Stimulated activated CD4-positive, alpha-beta T cell treated with anti-CD3 and anti-CD28 coated beads, Interleukin-12 subunit alpha, Interleukin-12 subunit beta, amount 100 ng/mL, for 24 hours (primary cell): ENCODE measurements at regions not wholly inside any gene's neighbourhood (a gene's known extent, or its start where the extent isn't known, plus 50 kb on each side); places are given as distances from the start of the nearest gene placed in this dataset.
A peak's percentile ranks its signal among the peaks of the same experiment; 100 is the strongest.
"Not testable (repeated sequence)": the region's sequence is repeated elsewhere in the genome, so short reads cannot be mapped to it uniquely, and the experiment has no call there.

Experiments used
- DNase-seq, 2 experiments: peaks; one replicate each; pipeline ENCODE4 v3.0.0-alpha.2; 2020; ENCODE audit warnings: low read depth in 2 of 2

DNA sequence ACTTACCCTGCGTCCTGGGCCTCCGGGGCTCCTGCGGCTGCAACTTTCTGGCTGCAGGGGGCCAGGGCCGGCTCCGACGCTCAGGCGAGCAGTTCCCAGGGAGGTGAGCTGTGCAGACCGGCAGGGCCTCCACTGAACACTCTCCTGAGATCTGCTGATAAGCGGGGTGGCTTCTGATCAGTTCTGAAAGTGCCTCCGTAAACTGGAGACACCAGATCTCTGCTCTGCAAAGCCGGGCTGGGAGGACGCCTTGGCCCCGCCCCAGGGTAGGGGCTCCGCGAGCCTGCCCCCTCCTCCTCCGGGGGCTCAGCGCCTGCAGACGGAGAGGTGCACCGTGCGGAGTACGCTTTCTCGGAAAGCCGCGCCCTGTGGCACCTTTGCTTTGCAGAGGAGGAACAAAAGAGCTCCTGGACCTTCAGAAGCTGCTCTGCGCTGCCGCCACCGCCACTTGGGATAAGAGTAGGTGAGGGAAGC is 141.3 kb upstream of the VKORC1L1 start:
- peak in 1 of 2 experiments; percentile 4 for DNase-seq

DNA sequence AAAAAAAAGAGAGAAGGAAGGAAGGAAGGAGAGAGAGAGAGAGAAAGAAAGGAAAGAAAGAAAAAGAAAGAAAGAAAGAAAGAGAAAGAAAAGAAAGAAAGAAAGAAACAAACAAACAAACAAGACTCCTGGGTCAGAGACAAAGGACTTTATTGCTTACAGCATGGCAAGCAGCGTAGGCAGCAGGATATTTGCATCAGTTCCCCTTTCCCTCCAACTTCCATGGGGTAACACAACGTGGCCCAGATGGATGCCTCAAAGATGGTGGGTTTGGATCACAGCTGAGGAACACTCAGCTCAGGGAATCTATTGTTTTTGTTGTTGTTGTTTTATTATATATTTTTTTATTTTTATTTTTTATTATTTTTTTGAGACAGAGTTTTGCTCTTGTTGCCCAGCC is 128.5 kb upstream of the VKORC1L1 start:
- DNase-seq: no peak

DNA sequence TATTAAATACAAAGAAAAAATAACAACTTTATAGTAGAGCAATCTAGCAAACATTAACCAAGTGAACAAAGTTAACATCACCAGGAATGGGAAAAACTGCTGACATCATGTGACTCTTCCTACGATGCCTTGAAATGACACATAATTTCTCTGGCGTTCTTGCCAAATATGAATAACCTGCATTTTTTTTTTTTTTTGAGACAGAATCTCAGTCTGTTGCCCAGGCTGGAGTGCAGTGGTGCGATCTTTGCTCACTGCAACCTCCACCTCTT is 126.5 kb upstream of the VKORC1L1 start:
- DNase-seq: no peak

DNA sequence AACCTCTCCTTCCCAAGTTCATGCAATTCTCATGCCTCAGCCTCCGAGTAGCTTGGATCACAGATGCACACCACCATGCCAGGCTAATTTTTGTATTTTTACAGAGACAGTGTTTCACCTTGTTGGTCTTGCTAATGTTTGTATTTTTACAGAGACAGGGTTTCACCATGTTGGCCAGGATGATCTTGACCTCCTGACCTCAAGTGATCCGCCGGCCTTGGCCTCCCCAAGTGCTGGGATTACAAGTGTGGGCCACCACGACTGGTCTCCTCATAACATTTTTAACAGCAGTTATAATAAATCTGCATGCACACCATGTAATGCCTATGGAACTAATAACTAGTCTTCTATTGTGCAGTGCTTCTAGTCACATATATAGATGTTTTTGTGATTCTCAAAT is 123.8 kb upstream of the VKORC1L1 start:
- DNase-seq: no peak

DNA sequence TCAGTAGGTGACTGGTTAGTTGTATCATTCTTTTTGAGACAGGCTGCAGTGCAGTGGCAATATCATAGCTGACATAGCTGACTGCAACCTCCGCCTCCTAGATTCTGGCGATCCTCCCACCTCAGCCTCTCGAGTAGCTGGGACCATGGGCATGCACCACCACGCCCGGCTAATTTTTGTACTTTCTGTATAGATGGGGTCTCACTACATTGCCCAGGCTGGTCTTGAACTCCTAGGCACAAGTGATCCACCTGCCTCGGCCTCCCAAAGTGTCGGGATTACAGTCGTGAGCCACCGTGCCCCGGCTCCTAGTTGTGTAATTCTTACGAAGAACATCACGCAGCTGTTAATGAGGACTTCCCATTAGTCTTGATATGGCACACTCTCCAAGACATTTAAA is 123.4 kb upstream of the VKORC1L1 start:
- no peak for DNase-seq

DNA sequence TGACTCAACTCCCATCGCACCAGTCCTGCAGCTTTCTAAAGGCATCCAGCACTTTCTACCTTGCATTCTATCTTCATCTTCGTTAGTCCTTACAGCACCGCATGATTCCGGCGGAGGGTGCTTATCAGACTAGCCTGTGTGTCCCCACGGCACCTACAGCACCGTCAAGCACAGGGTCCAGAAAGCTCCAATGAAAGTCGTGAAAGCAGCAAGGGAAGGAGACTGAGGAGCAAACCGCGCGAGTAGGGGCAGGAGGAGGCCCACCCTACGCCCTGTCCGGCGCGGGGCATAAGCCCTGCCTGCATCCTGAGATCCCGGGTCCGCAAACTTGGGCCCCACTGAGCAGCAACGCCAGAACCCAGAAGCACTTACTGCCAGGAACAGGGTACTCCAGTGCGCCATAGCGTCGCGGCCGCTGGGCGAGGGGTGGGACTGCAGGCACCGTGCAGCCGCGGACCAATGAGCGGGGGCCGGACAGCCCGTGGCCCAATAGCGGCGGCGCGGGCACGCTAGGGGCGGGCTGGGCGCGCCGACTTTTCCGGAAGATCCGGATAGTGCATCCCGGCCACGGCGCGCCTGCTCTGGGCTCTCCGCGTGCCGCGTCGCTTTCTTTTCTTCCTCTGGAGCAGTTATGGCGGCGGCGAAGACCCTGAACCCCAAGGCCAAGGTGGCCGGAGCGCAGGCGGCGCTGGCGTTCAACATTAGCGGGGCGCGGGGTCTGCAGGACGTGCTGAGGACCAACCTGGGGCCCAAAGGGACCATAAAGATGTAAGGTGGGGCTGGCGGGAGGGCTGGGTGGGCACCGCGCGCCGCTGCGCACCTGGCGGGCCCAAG is 122.1 kb upstream of the VKORC1L1 start:
- peak; percentile 78 to 85 for DNase-seq

DNA sequence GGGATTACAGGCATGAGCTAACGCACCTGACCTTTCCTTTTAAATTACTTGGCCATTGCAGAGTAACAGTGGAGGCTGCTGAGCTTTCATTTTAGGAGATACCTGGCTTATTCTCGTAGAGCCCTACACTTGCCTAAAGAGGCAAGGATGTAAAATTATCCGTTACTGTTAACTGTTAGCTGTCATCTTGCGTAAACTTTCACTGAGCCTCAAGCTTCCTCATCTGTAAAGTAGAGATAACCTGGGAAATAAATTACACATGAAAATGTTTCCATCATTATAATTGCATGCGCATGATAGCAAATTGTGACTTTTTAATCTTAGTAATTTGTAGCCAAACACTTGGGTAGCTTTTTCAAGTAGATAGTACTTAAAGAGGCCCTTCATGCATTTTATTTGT is 118.8 kb upstream of the VKORC1L1 start:
- not testable (repeated sequence) for DNase-seq

DNA sequence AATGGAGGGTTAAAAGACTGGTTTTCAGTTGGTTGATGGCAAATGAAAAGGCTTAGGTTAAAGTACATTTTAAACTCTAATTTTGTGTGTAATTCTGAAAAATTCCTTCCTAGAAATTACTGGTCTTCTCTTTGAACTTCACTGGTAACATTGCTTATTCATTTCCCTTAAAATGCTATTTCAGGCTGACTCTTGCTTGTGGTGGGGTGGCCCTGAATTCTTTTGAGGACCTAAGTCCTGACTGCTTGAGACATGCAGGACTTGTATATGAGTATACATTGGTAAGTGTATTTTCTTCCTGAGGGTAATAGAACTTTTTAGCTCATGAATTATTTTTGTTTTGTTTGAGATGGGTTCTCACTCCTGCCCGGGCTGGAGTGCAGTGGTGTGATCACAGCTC is 113.9 kb upstream of the VKORC1L1 start:
- not testable (repeated sequence) for DNase-seq

DNA sequence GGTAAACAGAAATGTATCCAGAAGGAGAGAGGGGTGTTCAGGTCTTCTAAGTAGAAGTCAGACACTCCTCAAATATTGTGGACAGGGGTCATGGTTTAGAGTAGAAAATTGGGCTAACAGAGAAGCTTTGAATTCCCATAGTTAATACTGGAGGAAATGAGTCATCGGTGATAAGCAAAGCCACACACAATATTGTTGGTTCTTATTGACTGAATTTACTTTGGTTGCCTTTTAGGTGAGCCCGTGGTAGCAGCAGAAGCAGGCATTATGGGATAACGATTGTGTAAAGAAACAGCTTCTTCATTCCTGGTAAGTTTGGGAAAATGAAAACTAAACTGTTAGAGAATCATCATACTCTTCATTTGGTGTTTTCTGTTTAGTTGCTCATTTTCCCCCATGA is 110.2 kb upstream of the VKORC1L1 start:
- DNase-seq: not testable (repeated sequence)

DNA sequence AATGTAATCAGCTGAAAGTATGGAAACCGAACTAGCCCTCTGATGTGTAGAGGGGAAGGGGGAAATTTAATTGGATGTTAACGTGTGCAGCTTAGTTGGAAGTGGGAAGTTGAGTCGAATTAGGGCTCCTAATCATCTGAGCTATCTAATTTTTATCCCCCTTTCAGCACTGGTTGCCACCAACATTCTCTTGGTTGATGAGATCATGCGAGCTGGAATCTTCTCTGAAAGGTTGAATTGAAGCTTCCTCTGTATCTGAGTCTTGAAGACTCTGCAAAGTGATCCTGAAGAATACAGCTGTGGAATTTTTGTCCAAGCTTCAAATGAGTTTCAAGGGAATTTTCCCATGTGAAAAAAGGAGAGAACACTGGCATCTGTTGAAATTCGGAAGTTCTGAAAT is 109.8 kb upstream of the VKORC1L1 start:
- not testable (repeated sequence) for DNase-seq

DNA sequence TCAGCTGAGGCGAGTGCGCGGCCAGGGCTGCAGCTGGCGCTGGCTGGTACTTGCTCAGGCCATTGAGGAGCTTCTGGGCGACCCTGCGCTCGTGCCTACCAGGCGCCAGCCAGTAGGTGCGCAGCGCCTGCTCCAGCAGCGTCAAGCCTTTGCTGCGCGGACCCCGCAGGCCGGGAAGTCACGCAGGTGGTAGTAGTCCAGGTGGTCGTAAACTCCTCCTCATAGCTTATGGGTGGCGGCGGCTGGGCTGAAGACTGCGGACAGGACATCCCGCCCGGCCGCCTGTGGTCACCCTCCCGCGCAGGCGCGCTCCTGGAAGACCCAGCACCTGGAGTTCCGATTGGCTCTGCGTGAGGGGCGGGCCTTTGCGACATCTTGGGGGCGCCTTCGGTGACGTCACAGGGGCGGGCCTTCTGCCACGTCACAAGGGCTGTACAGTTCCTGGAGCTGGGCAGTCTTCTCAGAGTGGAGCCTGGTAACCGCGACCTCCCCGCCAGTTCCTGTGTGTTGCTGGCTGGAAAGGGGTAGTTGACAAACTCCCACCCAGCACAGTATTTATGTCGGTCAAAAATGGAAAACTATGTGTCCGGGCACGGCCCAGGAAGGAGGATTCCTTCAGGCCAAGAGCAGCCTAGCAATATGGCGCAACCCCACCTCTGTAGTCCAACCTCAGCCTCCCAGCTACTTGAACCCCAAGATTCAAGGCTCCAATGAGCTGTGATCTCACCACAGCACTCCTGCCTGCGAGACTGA is 102.2 kb upstream of the VKORC1L1 start:
- peak; percentile 90 to 95 for DNase-seq

DNA sequence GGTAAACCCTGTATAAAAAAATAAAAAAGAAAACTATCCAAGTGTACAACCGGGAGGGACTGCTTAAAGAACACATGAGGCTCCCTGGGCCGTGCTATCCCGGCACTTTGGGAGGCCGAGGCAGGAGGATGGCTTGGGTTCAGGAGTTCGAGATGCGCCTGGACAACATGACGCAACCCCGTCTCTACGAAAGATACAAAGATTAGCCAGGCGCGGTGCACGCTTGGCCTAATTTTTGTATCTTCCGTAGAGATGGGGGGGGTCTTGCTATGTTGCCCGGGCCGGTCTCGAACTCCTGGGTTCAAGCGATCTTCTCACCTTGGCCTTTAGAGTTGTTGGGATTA is 101.7 kb upstream of the VKORC1L1 start:
- not testable (repeated sequence) for DNase-seq

DNA sequence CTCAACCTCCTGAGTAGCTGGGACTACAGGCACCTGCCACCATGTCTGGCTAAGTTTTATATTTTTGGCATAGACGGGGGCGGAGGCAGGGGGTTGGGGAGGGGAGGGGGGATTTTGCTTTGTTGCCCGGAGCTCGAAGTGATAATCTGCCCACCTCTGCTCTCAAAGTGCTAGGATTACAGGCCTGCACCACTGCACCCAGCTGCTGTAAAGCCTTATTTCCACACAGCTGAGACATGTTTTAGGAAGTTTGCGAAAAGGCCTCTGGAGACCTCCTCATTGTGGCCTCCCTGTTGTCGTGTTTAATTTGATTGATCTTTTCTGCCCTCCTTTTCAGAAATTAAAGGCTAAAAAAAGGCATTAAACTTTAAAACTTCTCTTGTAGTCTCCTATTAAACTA is 96.2 kb upstream of the VKORC1L1 start:
- not testable (repeated sequence) for DNase-seq

DNA sequence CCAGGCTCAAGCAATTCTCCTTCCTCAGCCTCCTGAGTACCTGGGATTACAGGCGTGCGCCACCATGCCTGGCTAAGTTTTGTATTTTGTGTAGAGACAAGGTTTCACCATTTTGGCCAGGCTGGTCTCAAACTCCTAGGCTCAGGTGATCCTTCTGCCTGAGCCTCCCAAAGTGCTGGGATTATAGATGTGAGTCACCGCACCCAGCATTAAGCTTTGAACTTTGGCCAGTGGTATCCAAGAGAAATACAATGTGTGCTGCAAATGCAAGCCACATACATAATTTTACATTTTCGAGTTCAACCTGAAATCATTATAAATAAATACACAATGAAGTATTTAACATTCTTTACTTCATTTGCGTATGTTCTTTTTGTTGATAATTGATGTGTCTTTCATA is 82.9 kb upstream of the VKORC1L1 start:
- not testable (repeated sequence) for DNase-seq

DNA sequence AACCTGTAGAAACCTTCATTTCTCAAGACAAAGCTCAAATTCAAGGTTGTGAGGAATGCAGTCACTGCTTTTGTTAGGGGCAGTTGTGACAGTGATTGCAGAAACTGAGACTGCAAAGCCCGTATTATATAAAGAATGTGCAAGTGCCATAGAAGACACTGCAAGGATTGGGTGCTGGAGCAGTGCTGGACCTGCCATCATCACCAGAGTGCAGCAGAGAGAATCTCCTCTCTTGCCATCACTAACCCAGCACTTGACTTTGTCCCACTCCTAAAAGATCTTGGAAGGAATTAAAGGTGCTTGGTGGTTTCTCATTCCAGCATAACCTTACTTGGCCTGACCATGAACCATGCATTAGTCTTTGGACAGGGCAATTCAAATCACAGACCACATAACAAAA is 81.1 kb upstream of the VKORC1L1 start:
- DNase-seq: not testable (repeated sequence)

DNA sequence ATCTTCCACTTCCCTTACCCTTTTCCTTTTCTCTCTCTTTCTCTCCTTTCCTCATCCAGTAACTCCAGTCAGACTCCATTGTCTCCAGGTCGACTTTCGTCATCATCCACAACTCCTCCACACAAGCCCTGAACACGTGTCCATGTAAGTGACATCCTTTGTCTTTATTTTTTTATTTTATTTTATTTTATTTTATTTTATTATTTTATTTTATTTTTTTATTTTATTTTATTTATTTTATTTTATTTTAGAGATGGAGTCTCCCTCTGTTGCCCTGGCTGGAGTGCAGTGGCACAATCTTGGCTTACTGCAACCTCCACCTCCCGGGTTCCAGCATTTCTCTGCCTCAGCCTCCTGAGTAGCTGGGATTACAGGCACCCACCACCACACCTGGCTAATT is 80.1 kb upstream of the VKORC1L1 start:
- DNase-seq: not testable (repeated sequence)

DNA sequence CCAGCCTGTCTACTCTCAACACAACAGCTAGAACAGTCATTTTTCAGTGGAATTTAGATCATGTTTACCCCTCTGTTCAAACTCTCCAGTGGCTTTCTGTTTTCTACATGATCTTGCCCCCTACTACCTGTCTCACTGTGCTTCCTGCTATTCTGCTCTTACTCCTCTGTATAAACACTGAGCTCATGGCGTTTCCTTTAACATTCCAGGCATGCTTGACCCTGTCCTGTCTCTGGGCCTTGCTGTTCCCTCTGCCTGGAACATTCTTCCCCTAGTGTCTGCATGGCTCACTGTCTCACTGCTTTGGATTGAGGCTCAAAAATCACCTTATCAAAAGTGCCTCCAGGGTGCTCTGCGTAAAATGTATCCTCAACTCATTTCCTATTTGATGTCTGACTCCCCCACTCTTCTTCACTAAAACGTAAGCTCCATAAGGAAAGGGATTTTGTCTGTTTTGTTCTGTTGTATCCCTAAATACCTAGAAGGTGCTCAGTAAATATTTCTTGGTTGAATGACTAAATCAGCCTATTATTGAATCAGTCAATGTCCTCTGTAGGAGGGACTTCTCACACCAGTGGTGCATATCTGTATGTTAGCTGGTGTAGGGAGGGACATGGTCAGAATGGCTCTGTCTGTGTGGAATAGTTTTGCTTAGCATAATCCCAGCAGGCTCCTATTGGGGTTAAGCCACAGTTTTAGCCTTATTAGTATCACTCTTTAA is 78.0 kb upstream of the VKORC1L1 start:
- not testable (repeated sequence) for DNase-seq

DNA sequence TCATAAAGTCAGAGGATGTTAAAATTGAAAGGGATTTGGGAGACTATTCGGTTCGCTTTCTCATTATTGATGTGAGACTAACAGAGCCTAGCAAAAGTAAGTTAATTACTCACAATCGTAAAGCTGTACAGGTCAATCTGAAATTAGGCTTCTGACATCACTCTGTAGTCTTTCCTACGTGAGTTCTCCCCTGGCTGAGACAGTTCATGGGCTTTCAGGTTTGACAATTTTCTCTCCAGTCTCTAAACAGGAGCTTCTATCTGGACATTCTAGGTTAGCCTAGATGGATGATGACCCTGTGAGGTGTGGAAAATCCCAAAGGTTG is 77.5 kb upstream of the VKORC1L1 start:
- DNase-seq: not testable (repeated sequence)

DNA sequence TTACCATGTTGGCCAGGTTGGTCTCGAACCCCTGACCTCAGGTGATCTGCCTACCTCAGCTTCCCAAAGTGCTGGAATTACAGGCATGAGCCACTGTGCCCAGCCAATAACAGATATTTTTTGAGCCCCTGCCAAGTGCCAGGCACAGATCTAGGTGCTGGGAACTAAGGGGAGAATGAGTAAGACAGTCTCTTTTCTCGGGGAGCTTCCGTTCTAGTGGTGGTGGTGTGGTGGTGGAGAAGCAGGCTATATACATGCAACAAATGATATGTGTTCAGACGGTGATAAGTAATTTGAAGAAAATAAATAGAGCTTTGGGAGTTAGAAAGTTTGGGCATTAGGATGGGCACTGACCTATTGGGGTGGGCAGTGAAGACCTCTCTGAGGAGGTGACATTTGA is 76.7 kb upstream of the VKORC1L1 start:
- DNase-seq: no peak

DNA sequence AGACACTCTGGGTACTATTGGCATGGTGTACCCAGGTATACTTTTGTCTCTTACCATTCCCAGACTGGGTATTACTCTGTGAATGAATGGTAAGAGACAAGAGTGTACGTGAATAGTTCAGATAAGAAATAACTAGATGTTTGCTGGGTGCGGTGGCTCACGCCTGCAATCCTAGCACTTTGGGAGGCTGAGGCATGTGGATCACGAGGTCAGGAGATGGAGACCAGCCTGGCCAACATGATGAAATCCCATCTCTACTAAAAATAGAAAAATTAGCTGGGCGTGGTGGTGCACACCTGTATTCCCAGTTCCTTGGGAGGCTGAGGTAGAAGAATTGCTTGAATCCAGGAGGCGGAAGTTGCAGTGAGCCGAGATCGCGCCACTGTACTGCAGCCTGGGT is 75.8 kb upstream of the VKORC1L1 start:
- not testable (repeated sequence) for DNase-seq

DNA sequence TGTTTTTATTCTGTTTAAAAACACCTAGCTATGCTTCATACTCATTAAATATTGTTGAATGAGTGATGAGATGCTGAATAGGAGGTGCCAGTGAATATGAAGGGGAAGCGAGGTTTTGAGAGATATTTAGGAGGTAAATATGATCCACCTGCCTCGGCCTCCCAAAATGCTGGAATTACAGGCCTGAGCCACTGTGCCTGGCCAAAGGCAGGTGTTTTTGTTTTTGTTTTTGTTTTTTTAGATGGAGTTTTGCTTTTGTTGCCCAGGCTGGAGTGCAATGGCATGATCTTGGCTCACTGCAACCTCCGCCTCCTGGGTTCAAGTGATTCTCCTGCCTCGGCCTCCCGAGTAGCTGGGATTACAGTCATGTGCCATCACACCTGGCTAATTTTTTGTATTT is 75.3 kb upstream of the VKORC1L1 start:
- not testable (repeated sequence) for DNase-seq

DNA sequence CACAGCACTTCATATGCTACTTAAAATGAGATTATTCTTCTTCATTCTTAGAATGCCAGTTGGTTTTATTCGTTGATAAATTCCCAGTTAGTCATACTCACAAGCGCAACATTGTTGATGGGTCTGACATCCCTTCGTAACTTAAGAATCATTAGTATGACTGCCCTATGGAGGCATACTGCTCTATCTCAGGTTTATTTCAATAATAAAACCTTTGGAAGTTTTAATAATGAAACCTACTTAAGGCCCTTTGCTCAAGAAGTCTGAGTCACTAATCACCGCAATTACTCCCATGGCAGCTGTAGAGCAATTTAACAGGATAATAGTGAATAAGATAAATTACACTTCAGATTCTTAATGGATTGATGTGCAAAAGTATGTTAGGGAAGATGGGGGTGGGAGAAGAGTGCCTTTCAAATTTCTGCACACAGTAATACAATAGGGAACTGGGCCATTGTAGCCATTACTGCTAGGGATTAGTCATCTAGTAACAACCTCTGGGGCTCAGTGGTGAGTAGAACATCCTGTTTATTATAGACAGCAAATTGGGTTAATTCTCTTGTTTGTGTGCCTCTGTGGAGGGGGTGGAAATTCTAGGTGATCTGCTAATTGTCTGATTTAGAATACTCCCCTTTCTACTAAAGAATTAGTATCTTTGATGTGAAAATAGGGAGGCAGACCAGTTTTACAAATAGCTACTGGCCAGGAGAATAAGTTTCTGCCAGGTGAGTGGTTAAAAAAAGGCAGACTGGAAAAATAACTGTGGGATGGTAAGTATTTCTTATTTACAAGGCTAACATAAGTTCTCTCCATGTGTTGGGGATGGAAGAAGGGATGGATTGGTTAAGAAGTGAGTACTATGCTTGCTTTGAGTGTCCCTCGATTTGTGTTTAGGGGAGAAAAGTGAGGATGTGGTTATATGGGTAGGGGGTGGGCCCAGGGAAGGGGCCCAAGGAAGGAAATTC is 74.5 kb upstream of the VKORC1L1 start:
- no peak for DNase-seq
